BJ (cell line): ENCODE measurements at regions not wholly inside any gene's neighbourhood (a gene's known extent, or its start where the extent isn't known, plus 50 kb on each side); places are given as distances from the start of the nearest gene placed in this dataset. TPM values are rescaled to one million over a fixed set of nuclear protein-coding genes. Genes with fewer than 3 reads are reported as not detected.

Experiments
- CTCF ChIA-PET: fragments of 350-600 bp; formaldehyde crosslinking; extraction: SDS; loops from one replicate; lab custom pipeline; 2021; ENCODE audit warnings: antibody characterized with exemption, inconsistent platforms; lab: Yijun Ruan, JAX
- POLR2A ChIA-PET: fragments of 300-600 bp; sonication (Branson Sonifier 250); formaldehyde crosslinking; extraction: SDS; loops from one replicate; lab custom pipeline; 2021; ENCODE audit warnings: antibody characterized with exemption; lab: Charles Lee
- DNase-seq: peaks from one replicate; pipeline ENCODE4 v3.0.0-alpha.2; 2011; ENCODE audit warnings: low read depth
- H3K27me3 ChIP-seq: 2 replicates; pipeline ENCODE4 v1.6.0; 2011; ENCODE audit warnings: low read length; ENCODE audit not compliant: control insufficient read depth, insufficient read depth
- H3K36me3 ChIP-seq: 2 replicates; pipeline ENCODE4 v1.5.1; 2011; ENCODE audit warnings: low read length; ENCODE audit not compliant: control insufficient read depth, insufficient read depth
- H3K4me3 ChIP-seq: 2 replicates; pipeline ENCODE4 v1.5.1; 2011; ENCODE audit warnings: low read depth, mild to moderate bottlenecking, control low read depth, low read length
- small RNA-seq: library from RNA; depleted of rRNA; stranded (forward); fragments of <200 nt; gene quantifications from one replicate; pipeline ENCODE3, GENCODE V24; 2012; ENCODE audit warnings: low replicate concordance, low read depth; ENCODE audit not compliant: insufficient read length
- TF ChIP-seq, protein P1 (sequence below): IDR thresholded peaks from 2 replicates; pipeline ENCODE4 v1.5.1; 2011; ENCODE audit warnings: low read depth, mild to moderate bottlenecking, control low read depth, inconsistent platforms, low read length, moderate library complexity; ENCODE audit not compliant: insufficient read depth

DNA sequence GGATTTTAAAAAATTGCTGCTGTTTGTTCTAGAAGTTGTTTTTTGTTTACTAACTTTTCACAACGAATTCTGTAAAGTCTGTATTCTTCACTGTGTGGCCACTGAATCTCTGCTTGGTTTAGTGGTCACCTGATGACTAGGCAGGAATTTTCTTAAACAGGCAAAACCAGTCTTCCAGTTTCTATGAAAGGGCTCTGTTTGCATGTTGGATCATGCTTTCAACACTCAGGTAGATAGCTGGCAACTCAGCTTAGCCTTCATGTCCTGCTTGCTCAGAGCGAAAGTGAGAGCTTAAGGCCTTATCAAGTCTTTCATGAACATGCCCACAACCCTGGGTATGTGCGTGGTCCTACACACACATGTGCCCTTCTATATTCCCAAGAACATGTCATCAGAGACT lies 52.4 kb upstream of the CCDC190 start:
- H3K36me3 ChIP-seq = no peaks in the 10 kb centered on the region
- no peak overlapping the region for H3K4me3 ChIP-seq
- ChIA-PET CTCF (interaction anchor here (1.7 kb wide), 1 partner anchor 35 kb away, joined by 6 read pairs; no protein-coding TSS in a partner anchor), POLR2A (no interaction called here)
- TF ChIP-seq, protein P1, sequence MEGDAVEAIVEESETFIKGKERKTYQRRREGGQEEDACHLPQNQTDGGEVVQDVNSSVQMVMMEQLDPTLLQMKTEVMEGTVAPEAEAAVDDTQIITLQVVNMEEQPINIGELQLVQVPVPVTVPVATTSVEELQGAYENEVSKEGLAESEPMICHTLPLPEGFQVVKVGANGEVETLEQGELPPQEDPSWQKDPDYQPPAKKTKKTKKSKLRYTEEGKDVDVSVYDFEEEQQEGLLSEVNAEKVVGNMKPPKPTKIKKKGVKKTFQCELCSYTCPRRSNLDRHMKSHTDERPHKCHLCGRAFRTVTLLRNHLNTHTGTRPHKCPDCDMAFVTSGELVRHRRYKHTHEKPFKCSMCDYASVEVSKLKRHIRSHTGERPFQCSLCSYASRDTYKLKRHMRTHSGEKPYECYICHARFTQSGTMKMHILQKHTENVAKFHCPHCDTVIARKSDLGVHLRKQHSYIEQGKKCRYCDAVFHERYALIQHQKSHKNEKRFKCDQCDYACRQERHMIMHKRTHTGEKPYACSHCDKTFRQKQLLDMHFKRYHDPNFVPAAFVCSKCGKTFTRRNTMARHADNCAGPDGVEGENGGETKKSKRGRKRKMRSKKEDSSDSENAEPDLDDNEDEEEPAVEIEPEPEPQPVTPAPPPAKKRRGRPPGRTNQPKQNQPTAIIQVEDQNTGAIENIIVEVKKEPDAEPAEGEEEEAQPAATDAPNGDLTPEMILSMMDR = no peak
- DNase-seq = no peak
- no peaks in the 10 kb centered on the region for H3K27me3 ChIP-seq

DNA sequence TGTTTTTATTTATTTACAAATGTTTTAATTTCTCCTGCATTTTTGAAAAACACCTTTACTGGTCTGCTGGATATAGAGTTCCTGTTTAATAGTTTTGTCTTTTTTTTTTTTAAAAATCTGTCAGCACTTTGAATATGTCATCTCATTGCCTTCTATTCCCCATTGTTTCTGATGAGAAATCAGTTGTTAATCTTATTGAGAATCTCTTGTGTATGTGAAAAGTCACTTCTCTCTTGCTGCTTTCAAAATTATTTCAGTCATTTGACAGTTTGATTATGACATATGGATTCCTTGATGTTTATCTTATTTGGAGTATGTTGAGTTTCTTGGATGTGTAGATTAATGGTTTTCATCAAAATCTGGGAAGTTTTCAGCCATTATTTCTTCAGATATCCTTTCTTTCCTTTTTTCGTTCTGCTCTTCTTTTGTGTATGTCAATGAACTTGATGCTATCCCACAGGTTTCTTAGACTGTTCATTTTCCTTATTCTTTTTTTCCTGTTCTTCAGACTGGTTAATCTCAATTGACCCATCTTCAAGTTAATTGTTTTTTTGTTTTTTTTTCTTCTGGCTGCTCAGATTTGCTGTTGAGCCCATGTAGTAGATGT lies 51.2 kb upstream of the CCDC190 start:
- Histone ChIP-seq H3K4me3 (no peak overlapping the region), H3K36me3 (no peaks in the 10 kb centered on the region), H3K27me3 (no peaks in the 10 kb centered on the region)
- ChIA-PET POLR2A (no interaction called here), CTCF (interaction anchor here (1.1 kb wide), 1 partner anchor 24 kb away, joined by 3 read pairs; no protein-coding TSS in a partner anchor)
- TF ChIP-seq, protein P1 = no peak
- DNase-seq = no peak

Small RNA genes lying in the stretch of these regions (small RNA-seq; reads per million reads assigned to genes)
- gene AL392003.1 = not detected
